GM21528 (cell line): ENCODE measurements at regions not wholly inside any gene's neighbourhood (a gene's known extent, or its start where the extent isn't known, plus 50 kb on each side); places are given as distances from the start of the nearest gene placed in this dataset.

Experiments used
- ATAC-seq: cut with Tn5 transposase; IDR thresholded peaks from one replicate; pipeline ENCODE4 v1.9.1; 2021; ENCODE audit warnings: mild to moderate bottlenecking, moderate library complexity; ENCODE audit not compliant: unreplicated experiment, low FRiP score

GRCh38 chr13:68099631-68100030 is 869.5 kb upstream of the PCDH9 start:
- no peak for ATAC-seq

GRCh38 chr13:68081061-68081460 is 850.9 kb upstream of the PCDH9 start:
- ATAC-seq, result no peak

GRCh38 chr13:68078874-68079273 is 848.7 kb upstream of the PCDH9 start:
- no peak for ATAC-seq

- no peak for ATAC-seq
Measured at GRCh38 chr13:68078469-68078868, 848.3 kb upstream of the PCDH9 start.

- no peak for ATAC-seq
Measured at GRCh38 chr13:68076046-68076445, 845.9 kb upstream of the PCDH9 start.

GRCh38 chr13:68066879-68067513 is 836.9 kb upstream of the PCDH9 start:
- ATAC-seq, result no peak

GRCh38 chr13:68064001-68064770 is 834.0 kb upstream of the PCDH9 start:
- ATAC-seq, result no peak

- no peak for ATAC-seq
Measured at GRCh38 chr13:68063181-68063580, 833.0 kb upstream of the PCDH9 start.

GRCh38 chr13:68057836-68058235 is 827.7 kb upstream of the PCDH9 start:
- ATAC-seq, result no peak

GRCh38 chr13:68056816-68057710 is 826.9 kb upstream of the PCDH9 start:
- no peak for ATAC-seq

- ATAC-seq, result no peak
Measured at GRCh38 chr13:68051910-68052309, 821.8 kb upstream of the PCDH9 start.

- no peak for ATAC-seq
Measured at GRCh38 chr13:68050761-68051160, 820.6 kb upstream of the PCDH9 start.

- no peak for ATAC-seq
Measured at GRCh38 chr13:68048802-68049359, 818.7 kb upstream of the PCDH9 start.

GRCh38 chr13:68047889-68048288 is 817.8 kb upstream of the PCDH9 start:
- ATAC-seq, result no peak

GRCh38 chr13:68046903-68047302 is 816.8 kb upstream of the PCDH9 start:
- no peak for ATAC-seq

- no peak for ATAC-seq
Measured at GRCh38 chr13:68030152-68030809, 800.1 kb upstream of the PCDH9 start.

GRCh38 chr13:68028701-68029100 is 798.6 kb upstream of the PCDH9 start:
- ATAC-seq, result no peak

- no peak for ATAC-seq
Measured at GRCh38 chr13:68027306-68027705, 797.2 kb upstream of the PCDH9 start.

- ATAC-seq, result no peak
Measured at GRCh38 chr13:68026077-68026476, 795.9 kb upstream of the PCDH9 start.

- no peak for ATAC-seq
Measured at GRCh38 chr13:68025604-68026003, 795.5 kb upstream of the PCDH9 start.
